Midbrain (tissue), 1 donor: ENCODE measurements at regions not wholly inside any gene's neighbourhood (a gene's known extent, or its start where the extent isn't known, plus 50 kb on each side); places are given as distances from the start of the nearest gene placed in this dataset.

Source experiments
- DNase-seq: peaks from one replicate; lab custom pipeline; 2025; lab: John Stamatoyannopoulos, UW

DNA sequence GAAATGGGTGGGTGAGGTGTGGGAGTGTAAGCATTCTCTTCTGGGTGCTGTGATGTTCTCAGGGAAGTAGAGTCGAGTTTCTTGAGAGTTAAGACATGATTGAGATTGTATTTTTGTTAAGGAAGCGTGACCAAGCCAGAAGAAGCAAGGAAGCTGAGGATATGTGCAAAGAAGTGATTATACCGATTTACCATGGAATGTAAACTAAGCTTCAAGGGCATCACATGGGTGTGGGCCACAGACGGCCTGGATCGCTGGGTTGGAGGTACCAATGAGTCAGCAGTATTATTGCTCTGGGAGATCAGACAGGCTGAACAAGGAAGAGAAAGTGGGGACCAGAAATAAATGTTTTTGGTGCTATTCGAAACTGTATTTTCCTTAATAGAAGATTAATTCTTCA is 184.1 kb upstream of the GMDS start:
- DNase-seq = no peak

DNA sequence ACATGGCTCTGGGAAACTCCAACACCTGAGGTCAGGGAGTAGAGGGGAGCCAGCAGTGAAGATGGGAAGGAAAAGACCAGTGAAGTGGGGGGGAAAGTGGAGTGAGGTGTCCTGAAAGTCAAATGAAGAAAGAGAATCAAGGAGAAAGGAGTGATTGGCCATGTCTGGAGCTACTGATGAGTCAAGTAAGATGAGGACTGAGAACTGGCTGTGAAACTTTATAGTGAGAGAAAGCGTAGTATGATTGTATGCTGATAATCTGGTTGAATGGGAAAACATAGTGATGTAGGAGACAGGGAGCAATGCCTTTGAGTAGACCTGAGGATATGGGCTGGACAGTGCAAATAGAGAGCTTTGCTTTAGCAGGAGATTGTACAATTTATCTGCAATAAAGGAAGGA is 183.6 kb upstream of the GMDS start:
- no peak for DNase-seq

DNA sequence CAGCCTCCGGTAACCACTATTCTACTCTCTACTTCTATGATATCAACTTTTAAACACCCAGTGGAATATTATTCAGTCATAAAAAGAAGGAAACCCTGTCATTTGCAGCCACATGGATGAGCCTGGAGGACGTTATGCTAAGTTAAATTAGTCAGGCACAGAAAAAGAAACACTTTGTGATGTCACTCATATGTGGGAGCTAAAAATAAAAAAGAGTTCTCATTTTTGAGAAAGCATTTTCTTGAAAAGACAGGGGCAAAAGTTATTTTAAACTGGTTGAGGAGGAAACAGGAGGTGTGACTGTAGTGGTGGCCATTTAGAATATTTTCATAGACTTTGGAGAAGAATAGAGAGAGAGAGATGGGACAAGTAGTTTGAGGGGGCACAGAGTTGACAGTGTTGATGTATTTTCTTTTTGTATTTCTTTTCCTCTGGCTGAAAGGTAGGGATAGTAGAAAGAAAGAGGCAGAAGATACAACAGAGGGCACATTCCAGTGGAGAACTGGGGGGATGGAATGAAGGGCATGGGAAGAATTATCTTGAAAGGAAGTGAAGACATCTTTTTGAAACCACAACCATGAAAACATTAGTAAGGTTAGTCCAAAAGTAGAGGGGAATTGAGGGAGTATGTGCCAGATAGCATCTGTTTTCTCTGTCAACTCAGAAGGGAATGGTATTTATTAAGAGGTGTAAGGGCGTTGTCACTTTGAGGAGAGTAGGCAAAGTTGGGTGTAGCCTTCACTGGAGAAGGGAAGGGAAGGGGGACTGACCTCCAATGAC is 181.3 kb upstream of the GMDS start:
- DNase-seq = no peak

DNA sequence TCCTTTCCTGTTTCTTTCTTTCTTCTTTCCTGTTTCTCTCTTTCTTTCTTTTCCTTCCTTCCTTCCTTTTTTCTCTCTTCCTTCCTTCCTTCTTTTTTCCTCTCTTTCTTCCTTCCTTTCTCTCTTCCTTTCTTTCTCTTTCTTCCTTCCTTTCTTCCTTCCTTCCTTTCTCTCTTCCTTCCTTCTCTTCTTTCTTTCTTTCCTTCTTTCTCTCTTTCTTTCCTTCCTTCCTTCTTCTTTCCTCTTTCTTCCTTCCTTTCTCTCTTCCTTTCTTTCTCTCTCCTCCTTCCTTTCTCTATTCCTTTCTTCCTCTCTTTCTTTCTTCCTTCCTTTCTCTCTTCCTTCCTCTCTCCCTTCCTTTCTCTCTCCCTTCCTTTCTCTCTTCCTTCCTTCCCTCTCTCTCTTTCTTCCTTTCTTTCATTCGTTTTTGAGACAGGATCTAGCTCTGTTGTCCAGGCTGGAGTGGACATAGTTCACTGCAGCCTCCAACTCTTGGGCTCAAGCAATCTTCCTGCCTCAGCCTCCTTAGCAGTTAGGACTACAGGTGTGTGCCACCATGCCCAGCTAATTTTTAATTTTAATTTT is 170.8 kb upstream of the GMDS start:
- no peak for DNase-seq

DNA sequence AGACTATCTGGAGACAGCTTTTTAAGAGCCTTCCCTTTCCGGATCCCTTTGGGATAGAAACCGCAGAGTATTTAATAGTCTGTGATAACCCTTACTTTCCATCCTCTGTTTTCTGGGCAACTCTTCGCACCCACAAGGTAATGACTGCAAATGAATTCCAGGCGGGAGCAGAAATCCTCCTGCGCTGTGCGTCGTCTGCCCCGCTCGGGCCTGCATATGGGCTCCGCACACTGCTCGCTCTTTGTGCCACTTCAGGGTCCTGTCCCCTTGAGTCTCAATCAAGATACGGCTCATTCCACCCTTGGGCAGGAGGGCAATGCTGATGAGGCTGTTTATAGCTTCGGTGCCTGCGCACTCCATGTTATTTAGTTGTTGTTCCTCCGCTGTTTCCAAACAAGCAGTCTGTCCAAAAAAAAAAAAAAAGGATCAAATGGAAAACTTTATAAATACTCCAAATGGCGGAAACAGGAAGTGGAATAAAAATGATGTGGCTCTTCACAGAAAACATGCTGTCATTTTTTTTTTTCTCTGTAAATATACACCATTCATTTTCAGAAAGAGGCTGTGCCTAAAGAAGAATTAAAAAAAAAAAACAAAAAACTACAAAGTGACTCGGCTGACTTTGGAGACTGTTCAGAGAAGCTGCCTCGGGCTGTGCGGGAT is 169.6 kb upstream of the GMDS start:
- DNase-seq = no peak

DNA sequence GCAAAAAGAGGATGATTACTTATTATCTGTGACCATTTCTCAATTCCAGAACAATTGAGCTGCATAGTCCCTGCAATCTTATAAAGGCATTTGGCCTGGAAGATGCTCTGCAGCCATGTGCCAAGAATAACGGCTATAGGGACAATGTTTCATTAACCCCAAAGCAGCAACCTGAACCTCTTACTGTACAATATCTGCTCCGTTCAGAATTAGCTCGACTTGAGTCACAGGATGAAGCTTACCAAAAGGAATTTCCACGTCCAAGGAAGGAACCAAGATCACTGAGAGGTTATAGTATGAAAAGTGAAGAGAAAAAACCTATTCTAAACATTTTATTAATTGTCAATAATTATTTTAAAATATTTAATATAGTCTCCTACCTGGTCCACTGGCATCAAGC is 167.3 kb upstream of the GMDS start:
- no peak for DNase-seq

DNA sequence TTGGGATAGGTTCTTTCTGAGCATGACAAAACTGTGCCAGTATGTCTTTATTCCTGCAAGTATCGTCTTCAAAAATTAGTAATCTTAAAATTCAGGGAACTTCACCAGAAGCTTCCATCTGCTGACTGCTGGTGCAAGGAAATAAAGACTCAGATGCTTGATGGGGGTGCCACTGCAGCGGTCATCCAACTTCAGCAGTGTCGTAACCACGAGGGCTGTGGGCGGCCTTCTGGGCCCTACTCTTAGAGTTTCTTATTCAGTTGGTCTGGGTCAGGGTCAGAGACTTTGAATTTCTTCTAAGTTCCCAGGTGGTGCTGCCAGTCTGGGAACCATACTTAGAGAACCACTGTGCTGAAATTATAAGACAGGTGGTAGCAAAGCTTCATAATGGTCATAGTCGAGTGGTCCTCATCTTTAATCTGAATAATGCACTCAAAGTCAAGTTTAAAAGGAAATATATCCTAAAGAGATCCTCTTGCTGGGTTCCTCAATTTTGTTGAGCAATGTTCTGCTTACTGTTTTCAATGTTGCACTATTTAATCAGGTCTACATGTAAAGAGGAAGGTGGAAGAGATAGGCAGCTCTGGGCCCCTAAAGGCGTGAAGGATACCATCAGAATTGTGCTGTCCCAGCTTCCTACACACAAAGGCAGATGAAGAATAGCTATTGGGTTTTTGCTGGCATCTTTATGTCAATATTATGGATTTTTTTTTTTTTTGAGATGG is 165.4 kb upstream of the GMDS start:
- DNase-seq = no peak

DNA sequence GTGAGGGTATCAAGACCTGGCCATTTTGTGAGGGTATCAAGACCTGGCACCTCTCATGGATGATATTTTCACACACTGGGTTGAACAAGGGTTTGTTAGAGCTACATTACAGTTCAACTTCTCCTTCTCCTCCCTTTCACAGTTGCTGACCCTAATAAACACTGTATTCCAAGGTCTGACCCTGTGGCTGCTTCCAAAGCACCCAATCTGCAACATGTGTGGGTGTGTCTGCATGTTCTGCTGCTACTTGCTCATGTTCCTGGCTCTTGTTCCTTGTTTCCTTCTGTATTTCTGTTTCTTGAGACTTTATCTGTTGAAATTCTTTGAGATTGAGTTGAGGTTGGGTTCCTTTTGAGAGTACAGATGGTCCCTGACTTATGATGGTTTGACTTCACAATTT is 162.1 kb upstream of the GMDS start:
- no peak for DNase-seq

DNA sequence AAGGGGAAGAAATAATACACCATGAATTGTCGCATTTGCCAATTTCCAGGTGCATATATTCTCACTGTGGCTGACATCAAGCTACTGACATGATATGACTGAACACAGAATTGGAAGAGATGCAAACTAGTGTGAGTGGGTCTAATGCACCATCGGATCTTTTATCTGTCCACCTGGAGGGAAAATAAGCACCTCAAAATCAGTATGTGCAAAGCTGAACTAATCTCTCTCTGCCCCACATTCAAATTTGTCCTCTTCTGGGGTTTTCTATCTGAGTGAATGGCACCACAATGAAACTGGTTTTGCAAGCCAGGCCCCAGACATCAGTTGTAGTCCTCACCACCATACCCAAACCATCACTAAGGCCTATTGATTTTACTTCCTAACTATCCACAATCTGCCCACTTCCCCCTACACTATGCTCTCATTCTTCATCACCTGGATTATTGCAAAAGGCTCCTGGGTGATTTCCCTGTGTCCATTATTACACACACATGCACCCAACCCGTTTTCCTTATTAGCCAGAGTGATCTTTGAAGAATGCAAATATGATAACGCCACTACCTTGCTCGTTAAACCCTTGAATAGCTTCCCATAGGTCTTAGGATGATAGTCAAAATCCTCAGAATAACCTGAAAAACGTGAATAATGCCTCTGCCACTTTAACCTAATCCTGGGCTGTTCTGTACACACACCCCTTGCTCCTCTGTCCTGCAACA is 159.0 kb upstream of the GMDS start:
- no peak for DNase-seq

DNA sequence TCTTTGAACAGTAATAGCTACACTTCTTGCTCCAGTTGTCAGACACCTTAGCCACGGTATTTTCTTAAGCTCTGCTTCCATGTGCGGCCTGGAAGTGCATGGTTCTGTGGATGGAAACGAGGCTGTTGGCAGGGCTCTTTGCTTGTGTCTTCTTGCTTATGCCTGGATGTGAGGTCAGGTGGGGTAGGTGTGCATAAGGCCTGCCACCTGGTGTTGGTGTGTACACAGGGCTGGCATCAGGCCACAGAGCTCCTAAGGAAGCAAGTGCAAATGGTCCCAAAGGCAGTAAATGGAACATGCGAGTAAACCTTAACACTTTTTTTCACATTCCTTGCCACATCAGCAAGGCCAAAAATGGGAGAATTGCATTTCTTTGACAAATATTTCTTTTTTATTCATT is 158.1 kb upstream of the GMDS start:
- DNase-seq = no peak

DNA sequence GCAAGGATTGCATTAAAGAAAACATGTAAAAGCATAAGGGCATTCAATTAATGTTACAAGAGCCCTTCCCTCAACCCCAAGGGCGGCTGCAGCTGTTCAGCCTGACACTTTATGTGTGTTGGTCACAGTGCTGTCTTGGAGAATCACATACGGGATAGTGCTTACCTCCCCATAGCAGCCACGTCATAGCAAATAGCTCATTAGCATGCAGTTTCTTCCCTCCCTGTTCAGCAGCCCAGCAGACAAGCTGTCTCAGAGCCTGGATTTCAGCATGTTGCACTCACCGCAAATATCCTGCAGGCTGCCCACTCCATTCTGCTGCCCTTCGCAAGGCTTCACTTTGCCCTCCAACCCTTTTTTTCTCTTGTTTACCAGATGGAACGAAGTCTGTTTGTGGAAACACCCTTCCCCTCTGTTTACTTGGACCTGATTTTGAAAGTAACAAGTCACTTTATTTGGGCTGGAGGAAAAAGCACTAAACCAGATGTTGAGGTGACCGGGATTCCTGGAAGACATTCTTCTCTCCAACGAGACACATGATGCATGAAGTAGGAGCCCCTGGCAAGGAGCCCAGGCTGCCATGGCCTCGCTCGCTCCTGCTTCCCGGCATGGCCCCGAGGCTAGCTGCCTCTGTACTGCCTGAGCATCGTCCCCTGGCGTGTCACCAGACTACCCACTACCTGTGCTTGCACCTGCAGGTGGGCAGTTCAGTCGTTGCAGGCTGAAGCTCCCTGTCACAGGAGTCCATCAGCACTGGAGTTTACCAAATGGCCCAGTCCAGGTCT is 151.6 kb upstream of the GMDS start:
- DNase-seq = peak; percentile 5

DNA sequence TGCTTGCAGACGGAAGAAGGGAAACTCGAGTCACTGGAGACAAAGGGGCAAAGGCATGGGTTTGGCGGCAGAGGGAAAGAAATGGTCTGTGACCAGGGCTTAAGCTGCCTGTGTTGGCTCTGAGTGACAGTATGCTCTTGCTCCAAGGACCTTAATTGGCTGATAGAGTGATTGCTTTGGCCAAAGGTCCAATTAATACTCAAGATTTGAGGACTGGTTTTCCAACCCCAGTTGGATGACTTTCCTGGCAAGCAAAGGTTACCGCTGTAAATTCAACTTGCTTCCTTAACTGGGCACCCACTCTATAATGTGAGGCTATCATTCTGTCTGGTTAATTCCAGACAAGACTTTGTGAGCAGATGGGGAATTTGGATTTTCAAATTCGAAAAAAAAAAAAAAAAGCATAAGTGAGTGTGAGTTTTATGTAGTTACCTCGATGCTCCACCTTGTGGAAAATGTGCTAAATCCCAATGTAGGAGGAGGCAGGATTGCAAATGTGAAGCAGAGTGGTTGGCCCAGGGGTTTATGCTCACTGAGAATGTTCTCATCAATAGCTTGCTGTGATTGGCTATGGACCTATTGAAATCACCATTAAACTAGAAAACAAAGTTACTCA is 150.7 kb upstream of the GMDS start:
- no peak for DNase-seq

DNA sequence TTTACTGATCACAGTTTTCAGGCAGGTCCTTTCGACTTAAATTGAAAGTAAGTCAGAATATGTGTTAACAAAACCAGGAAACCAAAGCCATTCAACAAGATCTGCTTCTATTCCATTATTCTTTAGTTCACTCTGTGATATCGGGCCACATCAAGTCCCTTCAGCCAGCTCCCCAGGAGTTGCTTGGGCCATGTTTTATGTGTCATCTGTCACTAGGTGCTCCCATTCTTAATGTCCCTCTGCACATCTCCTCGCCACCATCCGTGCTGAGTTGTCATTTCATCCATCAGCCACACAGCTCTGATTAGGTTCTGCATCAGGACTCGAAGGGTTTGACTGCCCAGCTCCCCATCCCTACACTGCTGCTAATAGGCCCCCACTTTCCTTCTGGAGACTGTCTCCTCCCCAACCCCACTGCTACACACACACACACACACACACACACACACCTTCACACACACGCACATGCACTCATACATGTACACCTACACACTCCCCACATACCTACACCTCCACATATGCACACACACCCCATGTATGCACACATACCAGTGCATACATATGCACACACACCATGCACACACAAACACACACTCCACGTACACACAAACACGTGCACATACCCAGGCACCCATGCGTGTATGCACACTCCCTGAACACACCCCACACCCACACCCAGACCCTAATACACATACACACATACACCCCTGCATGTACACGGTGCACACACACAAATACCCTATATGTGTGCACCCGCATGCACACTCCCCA is 143.3 kb upstream of the GMDS start:
- no peak for DNase-seq

DNA sequence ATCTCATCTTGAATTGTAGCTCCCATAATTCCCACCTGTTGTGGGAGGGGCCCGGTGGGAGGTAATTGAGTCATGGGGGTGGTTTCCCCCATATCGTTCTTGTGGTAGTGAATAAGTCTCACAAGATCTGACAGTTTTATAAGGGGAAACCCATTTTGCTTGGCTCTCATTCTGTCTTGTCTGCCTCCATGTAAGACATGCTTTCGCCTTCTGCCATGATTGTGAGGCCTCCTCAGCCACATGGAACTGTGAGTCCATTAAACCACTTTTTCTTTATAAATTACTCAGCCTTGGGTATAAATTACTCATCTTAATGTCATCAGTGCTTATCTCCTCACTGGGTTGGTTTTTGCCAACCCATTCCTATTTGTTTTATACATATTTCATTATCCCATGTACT is 142.0 kb upstream of the GMDS start:
- DNase-seq = no peak

DNA sequence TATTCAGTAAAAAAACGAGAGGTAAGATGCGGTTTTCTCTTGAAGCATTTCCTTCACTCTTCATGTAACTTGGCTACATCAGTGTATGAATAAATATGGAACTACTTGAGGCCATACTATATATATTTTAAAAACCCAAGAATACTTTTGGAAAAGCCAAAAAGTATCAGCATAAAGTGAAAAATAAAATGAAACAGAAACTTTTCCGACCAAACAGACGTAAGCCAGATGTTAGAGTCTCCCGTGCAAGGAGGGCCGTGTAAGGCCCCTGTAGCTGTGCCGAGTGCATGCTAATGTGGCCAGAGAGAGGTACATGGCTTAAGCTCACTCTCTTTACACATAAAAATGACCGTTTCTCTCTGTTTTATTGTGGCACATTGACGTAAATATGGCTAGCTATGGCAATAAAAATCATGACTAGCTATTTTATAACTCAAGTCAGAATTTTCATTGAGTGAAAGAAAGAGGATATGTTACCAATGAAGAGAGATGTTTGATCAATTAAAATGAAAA is 140.1 kb upstream of the GMDS start:
- no peak for DNase-seq

DNA sequence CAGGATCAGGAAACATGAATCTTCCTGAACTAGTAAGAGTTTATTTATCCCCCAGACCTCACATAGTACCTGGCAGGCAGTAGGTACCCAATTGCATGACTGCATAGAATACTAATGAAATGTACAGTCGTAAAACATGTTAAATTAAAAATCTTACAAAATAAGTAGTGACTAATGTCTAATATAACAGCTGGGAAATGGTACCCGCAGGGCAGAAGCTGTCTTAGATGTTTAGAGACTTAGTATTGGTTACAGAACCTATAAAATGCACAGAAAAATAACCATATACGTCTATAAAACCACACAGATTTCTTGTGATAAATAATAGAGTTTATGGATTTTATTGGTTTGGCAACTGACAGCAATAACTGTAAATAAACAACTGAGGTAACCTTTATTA is 139.1 kb upstream of the GMDS start:
- DNase-seq = no peak

DNA sequence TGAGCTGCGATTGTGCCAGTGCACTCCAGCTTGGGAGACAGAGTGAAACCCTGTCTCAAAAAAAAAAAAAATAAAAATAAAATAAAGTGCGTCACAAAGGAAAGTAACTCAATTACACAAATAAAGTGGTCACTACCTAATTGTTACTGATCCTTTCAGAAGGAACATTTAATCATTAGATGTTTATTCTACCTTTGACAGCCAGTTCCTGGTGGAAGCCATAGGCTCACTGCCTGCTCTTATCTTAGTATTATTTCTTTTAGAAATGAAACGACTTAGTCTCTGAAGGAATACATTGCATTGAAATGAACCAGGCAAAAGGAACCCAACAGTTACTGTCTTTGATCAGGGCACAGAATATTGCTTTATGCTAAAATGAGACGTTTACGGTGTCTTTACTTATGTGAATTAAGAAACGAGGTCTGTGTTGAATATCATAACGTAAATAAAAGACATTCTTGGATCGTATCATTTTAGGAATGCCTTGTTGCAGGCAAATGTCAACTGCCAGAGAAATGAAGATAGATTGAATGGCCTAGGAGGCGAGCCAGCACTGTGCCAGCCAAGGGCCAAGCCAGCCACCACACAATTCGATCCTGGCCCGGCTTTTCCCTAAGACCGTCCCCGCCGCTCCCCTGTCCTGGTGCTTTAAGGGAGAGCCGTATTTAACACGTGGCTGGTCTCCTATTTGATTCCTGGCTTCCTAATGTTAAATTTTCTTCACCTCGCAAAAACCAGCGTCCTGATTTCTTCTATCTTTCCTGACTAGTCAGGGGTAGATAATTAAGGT is 136.7 kb upstream of the GMDS start:
- no peak for DNase-seq

DNA sequence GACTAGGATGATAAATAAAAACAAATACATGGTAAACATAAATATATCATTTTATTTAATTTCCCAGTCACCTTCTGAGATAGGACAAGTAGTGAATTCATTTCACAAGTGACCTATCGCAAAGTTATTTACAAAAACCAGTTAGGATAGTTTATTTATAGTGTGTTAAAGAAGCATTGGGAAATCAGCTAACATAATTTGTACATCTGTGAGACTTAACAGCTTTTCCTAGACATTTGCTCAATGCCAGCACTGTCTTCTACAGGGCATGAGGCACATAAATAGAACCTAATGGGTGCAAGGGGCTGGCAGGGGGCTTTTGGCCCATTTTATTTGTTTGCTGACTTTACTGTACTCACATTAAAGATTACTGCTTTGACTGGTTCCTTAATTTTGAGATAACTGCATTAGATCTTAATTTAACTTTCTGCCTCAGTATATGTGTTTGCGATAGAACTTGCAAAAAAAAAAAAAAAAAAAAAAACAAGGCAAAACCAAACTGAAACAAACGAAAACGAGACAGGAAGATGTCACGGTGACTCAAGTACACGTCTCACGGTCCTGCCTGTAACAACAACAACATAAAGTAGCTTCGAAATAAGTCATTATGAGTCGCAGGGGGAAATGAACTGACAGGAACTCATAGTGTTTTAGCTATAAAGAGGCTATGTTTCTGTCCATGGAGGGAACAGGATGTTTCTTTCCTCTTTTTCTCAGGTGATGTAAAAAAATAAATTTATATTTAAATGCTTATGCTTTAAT is 133.7 kb upstream of the GMDS start:
- DNase-seq = no peak
